ENCODE measurements at regions not wholly inside any gene's neighbourhood (a gene's known extent, or its start where the extent isn't known, plus 50 kb on each side); places are given as distances from the start of the nearest gene placed in this dataset.

DNA sequence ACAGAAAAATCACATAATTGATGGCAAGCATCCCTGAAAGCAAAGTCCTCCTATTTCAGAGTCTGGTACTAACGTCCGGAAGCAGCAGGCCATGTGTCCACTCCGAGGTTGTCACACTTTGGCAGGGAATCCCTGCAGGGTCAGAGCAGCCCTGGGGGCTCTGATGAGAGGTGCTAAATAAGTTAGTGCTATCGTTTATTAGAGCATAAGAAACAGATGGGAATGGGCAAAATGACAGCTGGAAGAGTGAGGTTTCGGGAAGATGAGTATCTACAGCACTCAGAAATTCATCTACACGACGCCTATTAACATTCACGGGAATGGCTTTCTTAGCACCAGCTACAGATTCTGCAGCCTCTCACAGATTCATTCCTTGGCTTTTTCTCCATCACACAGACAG lies 465.4 kb upstream of the PSMD7 start:
- WGBS (ENCODE audit: low lambda C conversion rate, missing lambda C conversion rate): 90% methylated on average over 8 of the region's 8 CpGs

GRCh38 chr16:73823205-73823849 lies 473.3 kb upstream of the PSMD7 start:
- Histone ChIP-seq H3K4me1 (ENCODE audit: insufficient read depth) (no peaks in the 10 kb centered on the region), H3K27ac (no peak overlapping the region), H3K79me2 (no peaks in the 10 kb centered on the region), H3K36me3 (replicated peaks; ENCODE audit: insufficient read depth, low read depth) (no peaks in the 10 kb centered on the region), H3K4me2 (no peak overlapping the region), H2AFZ (no peak overlapping the region), H3K9me3 (ENCODE audit: low read depth) (no peaks in the 10 kb centered on the region), H3K27me3 (no peaks in the 10 kb centered on the region), H4K20me1 (ENCODE audit: insufficient read depth, poor library complexity, severe bottlenecking) (no peaks in the 10 kb centered on the region), H3K9me2 (replicated peaks; ENCODE audit: insufficient read depth) (no peaks in the 10 kb centered on the region), H3K4me3 (no peak overlapping the region)
- TF ChIP-seq EZH2phosphoT487 (IDR thresholded peaks at IDR 0.05; ENCODE audit: low read depth, severe bottlenecking, unreplicated experiment) (no peak), EZH2 (IDR thresholded peaks at IDR 0.05; ENCODE audit: borderline replicate concordance) (no peak), CTCF (IDR thresholded peaks at IDR 0.05; ENCODE audit: poor library complexity) (no peak)
- 94% methylated on average over 7 of the region's 7 CpGs for WGBS (ENCODE audit: low lambda C conversion rate, missing lambda C conversion rate)
- DNase-seq (ENCODE audit: low spot score): no peak

More for the DNA sequence above, 465.4 kb upstream of the PSMD7 start:
- Histone ChIP-seq H4K20me1 (ENCODE audit: insufficient read depth, poor library complexity, severe bottlenecking) (no peaks in the 10 kb centered on the region), H3K36me3 (replicated peaks; ENCODE audit: insufficient read depth, low read depth) (no peaks in the 10 kb centered on the region), H3K79me2 (no peaks in the 10 kb centered on the region), H3K4me2 (no peak overlapping the region), H3K4me1 (ENCODE audit: insufficient read depth) (no peaks in the 10 kb centered on the region), H3K4me3 (no peak overlapping the region), H3K9me3 (ENCODE audit: low read depth) (no peaks in the 10 kb centered on the region), H2AFZ (no peak overlapping the region), H3K9me2 (replicated peaks; ENCODE audit: insufficient read depth) (no peaks in the 10 kb centered on the region), H3K27ac (no peak overlapping the region), H3K27me3 (no peaks in the 10 kb centered on the region)
- DNase-seq (ENCODE audit: low spot score): no peak
- TF ChIP-seq EZH2 (IDR thresholded peaks at IDR 0.05; ENCODE audit: borderline replicate concordance) (no peak), CTCF (IDR thresholded peaks at IDR 0.05; ENCODE audit: poor library complexity) (no peak), EZH2phosphoT487 (IDR thresholded peaks at IDR 0.05; ENCODE audit: low read depth, severe bottlenecking, unreplicated experiment) (no peak)

DNA sequence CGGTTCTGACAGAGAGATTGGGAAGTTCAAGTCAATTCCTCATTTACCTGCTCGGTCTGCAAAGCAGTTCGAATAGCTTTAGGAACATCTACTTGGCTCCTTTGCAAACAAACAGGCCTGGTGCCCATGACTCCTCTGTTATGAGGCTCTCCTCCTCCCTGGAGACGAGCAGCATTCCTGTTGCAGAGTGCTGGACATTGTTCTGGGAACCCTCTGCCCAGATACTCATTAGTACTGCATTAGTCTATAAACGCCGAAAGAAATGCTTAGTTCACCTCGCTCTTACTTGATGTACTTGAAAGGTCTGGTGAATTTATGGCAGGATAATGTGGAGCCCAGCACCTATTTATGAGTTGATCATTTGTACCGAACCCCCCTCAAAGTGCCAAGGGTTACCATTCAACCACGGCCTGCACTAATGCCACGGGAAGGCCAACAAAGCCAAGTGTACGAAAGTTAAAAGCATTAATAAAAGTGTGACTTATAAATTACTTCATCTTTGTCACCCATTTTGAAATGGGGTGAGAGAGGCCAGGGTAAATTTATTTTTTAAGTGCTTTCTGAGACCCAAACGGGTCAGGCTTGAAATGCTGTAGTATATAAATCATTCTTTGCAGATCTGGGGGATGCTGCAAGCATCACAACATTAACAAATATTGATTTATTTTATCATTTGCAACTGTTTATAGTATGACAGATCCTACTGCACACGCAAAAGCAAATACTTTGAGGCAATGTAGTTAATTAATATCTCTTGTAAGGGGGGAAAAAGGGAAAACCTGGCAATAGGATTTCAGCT lies 478.9 kb upstream of the PSMD7 start:
- no peak for DNase-seq (ENCODE audit: low spot score)
- Histone ChIP-seq H2AFZ (no peak overlapping the region), H3K4me3 (no peak overlapping the region), H4K20me1 (ENCODE audit: insufficient read depth, poor library complexity, severe bottlenecking) (no peaks in the 10 kb centered on the region), H3K27ac (no peak overlapping the region), H3K79me2 (no peaks in the 10 kb centered on the region), H3K9me2 (replicated peaks; ENCODE audit: insufficient read depth) (no peaks in the 10 kb centered on the region), H3K27me3 (no peaks in the 10 kb centered on the region), H3K36me3 (replicated peaks; ENCODE audit: insufficient read depth, low read depth) (no peaks in the 10 kb centered on the region), H3K9me3 (ENCODE audit: low read depth) (no peaks in the 10 kb centered on the region), H3K4me2 (no peak overlapping the region), H3K4me1 (ENCODE audit: insufficient read depth) (no peaks in the 10 kb centered on the region)
- 82% methylated on average over 13 of the region's 13 CpGs for WGBS (ENCODE audit: low lambda C conversion rate, missing lambda C conversion rate)
- no peak for TF ChIP-seq CTCF (IDR thresholded peaks at IDR 0.05; ENCODE audit: poor library complexity)
- no peak for TF ChIP-seq EZH2 (IDR thresholded peaks at IDR 0.05; ENCODE audit: borderline replicate concordance)
- TF ChIP-seq EZH2phosphoT487 (IDR thresholded peaks at IDR 0.05; ENCODE audit: low read depth, severe bottlenecking, unreplicated experiment): no peak
